ENCODE measurements at regions not wholly inside any gene's neighbourhood (a gene's known extent, or its start where the extent isn't known, plus 50 kb on each side); places are given as distances from the start of the nearest gene placed in this dataset.

DNA sequence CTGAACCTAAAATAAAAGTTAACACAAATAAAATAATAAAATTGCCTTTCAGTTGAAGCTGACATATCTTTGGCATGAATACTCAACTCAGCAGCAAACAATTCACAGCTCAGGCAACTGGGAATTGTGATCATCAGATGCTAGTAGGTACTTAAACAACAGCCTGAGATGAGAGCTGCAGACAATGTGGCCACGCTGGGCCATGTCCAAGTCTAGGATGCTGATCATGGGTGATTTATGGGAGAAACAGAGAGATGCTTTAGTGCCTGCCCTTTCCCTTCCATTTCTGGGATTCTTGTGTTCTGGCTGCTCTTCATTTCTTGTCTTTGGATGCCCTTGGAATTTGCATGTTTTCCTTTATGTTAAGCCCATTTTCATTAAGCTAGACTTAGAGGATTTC, 212.4 kb upstream of the CWC22 start:
- TF ChIP-seq CTCF (IDR thresholded peaks at IDR 0.05): no peak
- TF ChIP-seq POLR2A (IDR thresholded peaks at IDR 0.05): no peak

Measured in right lobe of liver (tissue), 4 donors.